ENCODE measurements at regions not wholly inside any gene's neighbourhood (a gene's known extent, or its start where the extent isn't known, plus 50 kb on each side); places are given as distances from the start of the nearest gene placed in this dataset.

DNA sequence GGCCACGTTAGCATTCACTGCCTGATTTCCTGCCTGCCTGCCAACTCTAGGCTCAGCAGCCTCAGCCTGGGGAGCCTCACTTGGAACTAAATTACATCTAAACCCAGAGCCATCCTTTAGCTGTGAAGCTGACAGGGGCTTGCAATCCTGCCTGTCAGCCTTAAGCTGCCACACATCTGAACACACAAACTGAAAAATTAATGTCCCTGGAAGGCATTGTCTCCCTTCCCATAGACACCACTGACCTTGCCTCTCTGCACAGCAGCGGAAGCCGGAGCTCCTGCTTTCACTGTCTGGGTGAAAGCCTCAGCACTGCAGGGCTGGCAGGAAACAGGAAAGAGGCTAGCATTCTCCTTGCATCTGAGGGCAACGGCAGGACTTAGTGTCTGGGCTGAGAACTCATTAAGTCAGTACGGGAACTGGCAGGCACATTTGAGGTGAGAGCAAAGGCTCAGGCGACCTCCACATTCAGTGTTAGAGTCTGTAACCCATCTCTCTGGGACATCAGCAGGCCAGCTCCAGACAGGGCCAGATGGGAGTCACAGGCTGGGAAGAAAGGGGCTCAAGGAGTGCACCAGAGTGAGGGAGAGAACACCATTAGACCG lies 452.4 kb upstream of the C16orf82 start:
- TF ChIP-seq, protein P1, sequence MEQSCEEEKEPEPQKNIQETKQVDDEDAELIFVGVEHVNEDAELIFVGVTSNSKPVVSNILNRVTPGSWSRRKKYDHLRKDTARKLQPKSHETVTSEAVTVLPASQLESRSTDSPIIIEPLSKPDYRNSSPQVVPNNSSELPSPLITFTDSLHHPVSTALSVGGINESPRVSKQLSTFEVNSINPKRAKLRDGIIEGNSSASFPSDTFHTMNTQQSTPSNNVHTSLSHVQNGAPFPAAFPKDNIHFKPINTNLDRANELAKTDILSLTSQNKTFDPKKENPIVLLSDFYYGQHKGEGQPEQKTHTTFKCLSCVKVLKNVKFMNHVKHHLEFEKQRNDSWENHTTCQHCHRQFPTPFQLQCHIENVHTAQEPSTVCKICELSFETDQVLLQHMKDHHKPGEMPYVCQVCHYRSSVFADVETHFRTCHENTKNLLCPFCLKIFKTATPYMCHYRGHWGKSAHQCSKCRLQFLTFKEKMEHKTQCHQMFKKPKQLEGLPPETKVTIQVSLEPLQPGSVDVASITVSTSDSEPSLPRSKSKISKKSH (CRISPR knock-in tag; IDR thresholded peaks at IDR 0.05; ENCODE audit: borderline replicate concordance), result no peak
- TF ChIP-seq ZNF672 (CRISPR knock-in tag; IDR thresholded peaks at IDR 0.05), result no peak
- TF ChIP-seq KMT2B (CRISPR knock-in tag; IDR thresholded peaks at IDR 0.05), result no peak
- no peak for TF ChIP-seq ZNF431 (CRISPR knock-in tag; IDR thresholded peaks at IDR 0.05; ENCODE audit: borderline replicate concordance, low read depth)
- TF ChIP-seq, protein P2, sequence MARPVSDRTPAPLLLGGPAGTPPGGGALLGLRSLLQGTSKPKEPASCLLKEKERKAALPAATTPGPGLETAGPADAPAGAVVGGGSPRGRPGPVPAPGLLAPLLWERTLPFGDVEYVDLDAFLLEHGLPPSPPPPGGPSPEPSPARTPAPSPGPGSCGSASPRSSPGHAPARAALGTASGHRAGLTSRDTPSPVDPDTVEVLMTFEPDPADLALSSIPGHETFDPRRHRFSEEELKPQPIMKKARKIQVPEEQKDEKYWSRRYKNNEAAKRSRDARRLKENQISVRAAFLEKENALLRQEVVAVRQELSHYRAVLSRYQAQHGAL (CRISPR knock-in tag; IDR thresholded peaks at IDR 0.05; ENCODE audit: not compliant biosample characterization), result no peak
- no peak for TF ChIP-seq PHF21A (CRISPR knock-in tag; IDR thresholded peaks at IDR 0.05)
- TF ChIP-seq, protein P3, sequence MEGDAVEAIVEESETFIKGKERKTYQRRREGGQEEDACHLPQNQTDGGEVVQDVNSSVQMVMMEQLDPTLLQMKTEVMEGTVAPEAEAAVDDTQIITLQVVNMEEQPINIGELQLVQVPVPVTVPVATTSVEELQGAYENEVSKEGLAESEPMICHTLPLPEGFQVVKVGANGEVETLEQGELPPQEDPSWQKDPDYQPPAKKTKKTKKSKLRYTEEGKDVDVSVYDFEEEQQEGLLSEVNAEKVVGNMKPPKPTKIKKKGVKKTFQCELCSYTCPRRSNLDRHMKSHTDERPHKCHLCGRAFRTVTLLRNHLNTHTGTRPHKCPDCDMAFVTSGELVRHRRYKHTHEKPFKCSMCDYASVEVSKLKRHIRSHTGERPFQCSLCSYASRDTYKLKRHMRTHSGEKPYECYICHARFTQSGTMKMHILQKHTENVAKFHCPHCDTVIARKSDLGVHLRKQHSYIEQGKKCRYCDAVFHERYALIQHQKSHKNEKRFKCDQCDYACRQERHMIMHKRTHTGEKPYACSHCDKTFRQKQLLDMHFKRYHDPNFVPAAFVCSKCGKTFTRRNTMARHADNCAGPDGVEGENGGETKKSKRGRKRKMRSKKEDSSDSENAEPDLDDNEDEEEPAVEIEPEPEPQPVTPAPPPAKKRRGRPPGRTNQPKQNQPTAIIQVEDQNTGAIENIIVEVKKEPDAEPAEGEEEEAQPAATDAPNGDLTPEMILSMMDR (CRISPR knock-in tag; IDR thresholded peaks at IDR 0.05), result no peak
- TF ChIP-seq, protein P4, sequence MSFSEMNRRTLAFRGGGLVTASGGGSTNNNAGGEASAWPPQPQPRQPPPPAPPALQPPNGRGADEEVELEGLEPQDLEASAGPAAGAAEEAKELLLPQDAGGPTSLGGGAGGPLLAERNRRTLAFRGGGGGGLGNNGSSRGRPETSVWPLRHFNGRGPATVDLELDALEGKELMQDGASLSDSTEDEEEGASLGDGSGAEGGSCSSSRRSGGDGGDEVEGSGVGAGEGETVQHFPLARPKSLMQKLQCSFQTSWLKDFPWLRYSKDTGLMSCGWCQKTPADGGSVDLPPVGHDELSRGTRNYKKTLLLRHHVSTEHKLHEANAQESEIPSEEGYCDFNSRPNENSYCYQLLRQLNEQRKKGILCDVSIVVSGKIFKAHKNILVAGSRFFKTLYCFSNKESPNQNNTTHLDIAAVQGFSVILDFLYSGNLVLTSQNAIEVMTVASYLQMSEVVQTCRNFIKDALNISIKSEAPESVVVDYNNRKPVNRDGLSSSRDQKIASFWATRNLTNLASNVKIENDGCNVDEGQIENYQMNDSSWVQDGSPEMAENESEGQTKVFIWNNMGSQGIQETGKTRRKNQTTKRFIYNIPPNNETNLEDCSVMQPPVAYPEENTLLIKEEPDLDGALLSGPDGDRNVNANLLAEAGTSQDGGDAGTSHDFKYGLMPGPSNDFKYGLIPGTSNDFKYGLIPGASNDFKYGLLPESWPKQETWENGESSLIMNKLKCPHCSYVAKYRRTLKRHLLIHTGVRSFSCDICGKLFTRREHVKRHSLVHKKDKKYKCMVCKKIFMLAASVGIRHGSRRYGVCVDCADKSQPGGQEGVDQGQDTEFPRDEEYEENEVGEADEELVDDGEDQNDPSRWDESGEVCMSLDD (CRISPR knock-in tag; IDR thresholded peaks at IDR 0.05; ENCODE audit: borderline replicate concordance), result no peak

All from HepG2 (cell line).